HG03457 (cell line): ENCODE measurements at regions not wholly inside any gene's neighbourhood (a gene's known extent, or its start where the extent isn't known, plus 50 kb on each side); places are given as distances from the start of the nearest gene placed in this dataset.

ENCODE experiments used
- ATAC-seq: cut with Tn5 transposase; IDR thresholded peaks from one replicate; pipeline ENCODE4 v1.9.1; 2021; ENCODE audit warnings: moderate number of reproducible peaks; ENCODE audit not compliant: unreplicated experiment

- no peak for ATAC-seq
Observed at GRCh38 chr18:22467760-22468553, 50.2 kb upstream of the CTAGE1 start.

GRCh38 chr18:22468554-22468891 is 50.8 kb upstream of the CTAGE1 start:
- ATAC-seq: no peak

- no peak for ATAC-seq
Observed at GRCh38 chr18:22469061-22469734, 51.5 kb upstream of the CTAGE1 start.

GRCh38 chr18:22469926-22470247 is 52.2 kb upstream of the CTAGE1 start:
- no peak for ATAC-seq

GRCh38 chr18:22470248-22471235 is 52.8 kb upstream of the CTAGE1 start:
- no peak for ATAC-seq

GRCh38 chr18:22471546-22472131 is 53.9 kb upstream of the CTAGE1 start:
- no peak for ATAC-seq

- no peak for ATAC-seq
Observed at GRCh38 chr18:22473366-22473765, 55.7 kb upstream of the CTAGE1 start.

GRCh38 chr18:22475426-22476100 is 57.8 kb upstream of the CTAGE1 start:
- ATAC-seq: no peak

- no peak for ATAC-seq
Observed at GRCh38 chr18:22477222-22477621, 59.5 kb upstream of the CTAGE1 start.

GRCh38 chr18:22482948-22483347 is 65.2 kb upstream of the CTAGE1 start:
- ATAC-seq: no peak

GRCh38 chr18:22483407-22483806 is 65.7 kb upstream of the CTAGE1 start:
- ATAC-seq: no peak

GRCh38 chr18:22484471-22484870 is 66.8 kb upstream of the CTAGE1 start:
- ATAC-seq: no peak

- no peak for ATAC-seq
Observed at GRCh38 chr18:22485808-22486244, 68.1 kb upstream of the CTAGE1 start.

GRCh38 chr18:22486667-22487066 is 69.0 kb upstream of the CTAGE1 start:
- ATAC-seq: no peak

- ATAC-seq: no peak
Observed at GRCh38 chr18:22488554-22488953, 70.8 kb upstream of the CTAGE1 start.

- no peak for ATAC-seq
Observed at GRCh38 chr18:22489704-22490103, 72.0 kb upstream of the CTAGE1 start.

GRCh38 chr18:22490429-22490846 is 72.7 kb upstream of the CTAGE1 start:
- no peak for ATAC-seq

GRCh38 chr18:22493255-22493654 is 75.5 kb upstream of the CTAGE1 start:
- ATAC-seq: no peak

GRCh38 chr18:22493940-22494339 is 76.2 kb upstream of the CTAGE1 start:
- ATAC-seq: no peak

GRCh38 chr18:22494771-22495170 is 77.1 kb upstream of the CTAGE1 start:
- no peak for ATAC-seq

GRCh38 chr18:22499421-22499820 is 81.7 kb upstream of the CTAGE1 start:
- no peak for ATAC-seq
